ENCODE measurements at regions not wholly inside any gene's neighbourhood (a gene's known extent, or its start where the extent isn't known, plus 50 kb on each side); places are given as distances from the start of the nearest gene placed in this dataset.

DNA sequence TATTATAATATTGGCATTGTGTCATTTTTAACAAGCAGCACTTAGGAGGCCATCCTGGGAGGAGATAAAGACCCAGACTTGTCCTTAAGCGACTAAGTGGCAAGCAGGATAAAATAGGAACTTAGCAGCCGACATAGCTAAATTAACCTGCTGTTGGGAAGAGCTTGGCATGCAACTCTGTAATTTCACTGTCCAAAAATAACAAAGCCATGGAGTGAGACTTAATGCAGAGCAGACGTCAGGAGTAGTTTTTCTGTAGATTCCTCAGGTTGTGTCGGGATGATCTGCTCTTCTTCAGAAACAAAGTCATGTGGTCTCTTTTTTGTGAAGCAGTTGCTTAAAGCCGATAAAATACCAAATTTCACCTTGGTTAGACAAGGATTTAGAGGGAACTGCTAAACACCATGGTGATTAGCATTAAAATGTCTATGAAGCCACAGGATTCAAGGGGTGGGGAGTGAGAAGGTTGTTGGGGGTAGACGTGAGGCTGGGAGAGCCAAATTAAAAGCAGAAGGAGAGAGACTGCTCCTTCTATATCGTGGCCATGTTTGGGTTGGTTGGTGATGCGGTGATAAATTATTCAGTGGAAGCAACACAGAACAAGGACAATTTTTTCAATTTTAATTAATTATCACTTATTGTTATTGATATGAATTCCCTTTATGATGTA is 303.0 kb downstream of the CSNK1G3 start:
- no peak for DNase-seq (ENCODE audit: low read depth in 2 of 2)

DNA sequence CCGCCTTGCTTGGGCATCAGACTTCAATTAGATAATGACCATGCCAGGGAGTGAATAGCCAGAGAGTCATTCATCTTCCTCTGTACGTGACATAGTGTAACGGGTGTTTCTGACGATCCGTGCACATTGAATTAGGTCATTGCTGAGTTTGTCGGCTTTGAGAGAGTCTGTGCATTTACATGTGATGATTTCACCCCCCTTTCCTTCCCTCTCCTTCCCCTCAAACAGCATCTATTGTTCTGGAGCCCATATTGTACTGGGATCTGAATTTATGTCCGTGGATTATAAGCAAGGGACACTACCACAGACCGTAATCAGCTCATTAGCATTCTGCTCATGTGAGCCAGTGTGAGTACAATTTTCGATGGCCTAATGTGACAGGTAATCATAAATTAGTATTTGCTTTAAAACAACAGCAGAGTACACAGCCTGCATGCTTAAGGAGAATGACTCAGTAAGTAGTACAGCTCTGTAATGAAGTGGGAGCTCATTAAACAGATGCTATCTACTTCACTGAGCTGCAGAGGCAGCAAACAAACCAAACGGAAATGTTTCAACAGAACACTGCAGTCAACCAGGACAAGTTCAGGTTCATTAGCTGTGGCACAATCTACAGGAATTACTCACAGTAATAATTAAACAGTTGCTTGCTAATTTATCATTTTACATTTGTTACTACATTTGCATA is 302.1 kb downstream of the CSNK1G3 start:
- DNase-seq (ENCODE audit: low read depth in 2 of 2): no peak

DNA sequence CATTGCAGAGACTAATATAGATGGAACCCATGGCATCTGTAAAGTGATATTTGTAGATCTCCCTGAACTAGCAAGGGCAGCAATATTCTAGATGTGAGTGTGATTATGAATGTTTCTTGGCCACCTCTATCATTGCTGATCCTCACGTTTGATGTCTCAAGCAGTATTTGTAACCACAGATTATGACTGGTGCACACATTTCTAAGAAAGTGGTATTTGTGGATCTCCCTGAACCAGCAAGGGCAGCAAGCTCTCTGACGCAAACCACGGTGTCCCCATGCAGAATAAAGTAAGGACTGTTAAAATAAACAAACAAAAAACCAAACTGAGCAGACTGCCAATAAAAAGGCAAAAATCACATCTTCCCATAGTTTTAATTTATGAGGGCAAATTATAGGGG is 301.3 kb downstream of the CSNK1G3 start:
- no peak for DNase-seq (ENCODE audit: low read depth in 2 of 2)

DNA sequence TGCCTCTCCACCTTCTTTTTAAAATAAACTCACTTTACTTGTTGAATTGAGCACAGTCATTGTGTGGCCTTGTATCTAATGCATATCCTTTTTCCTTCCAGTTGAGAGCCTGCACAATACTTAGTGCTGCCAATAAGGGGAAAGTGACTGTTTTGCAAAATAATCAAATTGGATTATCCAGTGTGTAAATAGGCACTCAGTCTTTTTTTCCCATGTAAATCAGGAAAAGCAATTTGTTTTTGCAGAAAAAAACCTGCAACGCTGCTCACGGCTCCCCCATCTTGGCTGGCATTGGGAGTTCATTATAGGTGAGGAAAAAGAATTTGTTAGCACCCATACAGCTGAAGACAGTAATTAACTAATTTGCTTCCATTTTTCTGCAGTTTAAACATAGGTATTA is 299.9 kb downstream of the CSNK1G3 start:
- DNase-seq (ENCODE audit: low read depth in 2 of 2): no peak

DNA sequence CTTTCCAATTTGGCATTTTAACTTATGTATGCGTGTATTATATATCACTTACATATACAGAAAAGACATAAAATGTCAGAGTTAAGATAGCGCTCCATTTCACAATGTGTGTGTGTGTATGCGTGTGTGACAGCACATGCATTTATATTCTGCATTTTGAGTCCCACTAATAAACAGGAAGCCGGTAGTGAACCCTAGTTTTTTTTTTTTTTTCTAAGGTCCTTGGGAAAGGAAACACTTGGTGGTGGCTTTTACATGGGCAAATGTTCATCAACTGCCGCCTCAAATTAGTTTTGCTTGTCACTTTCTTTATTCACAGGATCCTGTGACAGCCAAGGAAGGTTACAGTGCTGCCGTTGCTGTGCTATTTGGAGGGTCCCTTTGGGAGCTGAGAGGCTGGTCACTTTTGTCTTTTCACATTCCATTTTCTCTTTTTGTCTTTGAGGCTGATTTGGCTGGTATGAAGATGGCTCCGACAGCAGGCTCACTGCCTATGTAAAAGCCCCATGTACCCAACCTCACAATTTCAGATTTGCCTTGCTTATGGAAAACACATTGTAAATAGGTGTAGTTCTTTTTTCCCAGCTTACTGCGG is 298.9 kb downstream of the CSNK1G3 start:
- DNase-seq (ENCODE audit: low read depth in 2 of 2): no peak

DNA sequence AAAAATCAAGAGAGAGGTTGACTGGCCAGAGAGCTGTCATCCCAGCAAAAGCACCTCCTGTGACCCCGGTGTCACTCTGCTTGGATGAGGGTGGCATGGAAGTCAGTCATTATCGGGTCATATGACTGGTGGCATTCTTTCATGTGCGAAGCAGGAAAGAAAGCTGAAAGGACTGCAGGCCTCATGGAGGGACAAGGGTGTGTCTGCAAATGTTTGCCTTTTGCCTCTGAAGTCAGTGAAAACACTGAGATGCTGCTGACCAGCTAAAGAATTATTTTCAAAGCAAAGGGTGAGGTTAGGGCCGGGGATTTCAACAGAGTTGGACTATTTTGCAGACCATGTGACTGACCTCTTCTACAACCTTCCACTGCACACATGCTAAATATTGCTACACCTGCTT is 298.3 kb downstream of the CSNK1G3 start:
- DNase-seq (ENCODE audit: low read depth in 2 of 2): no peak

DNA sequence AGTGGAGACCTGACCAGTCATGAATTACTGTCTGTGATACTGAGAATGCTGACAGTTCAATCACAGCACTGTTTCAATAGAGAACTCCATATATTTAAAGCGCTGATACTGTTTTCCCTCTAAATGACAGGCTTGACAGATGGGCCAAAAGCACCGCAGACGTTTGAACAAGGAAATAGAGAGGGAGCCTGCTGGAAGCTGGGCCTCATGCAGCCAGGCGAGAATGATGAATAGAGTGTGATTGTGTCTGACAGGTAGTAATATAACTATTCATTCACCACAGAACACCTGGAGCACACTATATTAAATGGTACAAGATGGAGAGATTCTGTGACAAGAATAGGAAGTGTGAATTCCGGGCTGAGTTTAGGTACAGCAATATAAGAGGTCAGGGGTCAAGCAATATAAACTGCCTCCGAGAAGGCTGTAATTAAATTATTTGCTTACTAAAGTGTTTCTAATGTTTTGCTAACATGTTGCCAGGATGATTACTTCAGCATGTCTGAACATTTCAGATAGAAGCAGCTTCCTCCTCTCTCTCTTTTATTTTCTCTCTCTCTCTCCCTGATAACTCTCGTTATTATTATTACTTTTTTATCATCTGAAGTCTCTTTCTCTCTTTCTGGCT is 297.7 kb downstream of the CSNK1G3 start:
- no peak for DNase-seq (ENCODE audit: low read depth in 2 of 2)

DNA sequence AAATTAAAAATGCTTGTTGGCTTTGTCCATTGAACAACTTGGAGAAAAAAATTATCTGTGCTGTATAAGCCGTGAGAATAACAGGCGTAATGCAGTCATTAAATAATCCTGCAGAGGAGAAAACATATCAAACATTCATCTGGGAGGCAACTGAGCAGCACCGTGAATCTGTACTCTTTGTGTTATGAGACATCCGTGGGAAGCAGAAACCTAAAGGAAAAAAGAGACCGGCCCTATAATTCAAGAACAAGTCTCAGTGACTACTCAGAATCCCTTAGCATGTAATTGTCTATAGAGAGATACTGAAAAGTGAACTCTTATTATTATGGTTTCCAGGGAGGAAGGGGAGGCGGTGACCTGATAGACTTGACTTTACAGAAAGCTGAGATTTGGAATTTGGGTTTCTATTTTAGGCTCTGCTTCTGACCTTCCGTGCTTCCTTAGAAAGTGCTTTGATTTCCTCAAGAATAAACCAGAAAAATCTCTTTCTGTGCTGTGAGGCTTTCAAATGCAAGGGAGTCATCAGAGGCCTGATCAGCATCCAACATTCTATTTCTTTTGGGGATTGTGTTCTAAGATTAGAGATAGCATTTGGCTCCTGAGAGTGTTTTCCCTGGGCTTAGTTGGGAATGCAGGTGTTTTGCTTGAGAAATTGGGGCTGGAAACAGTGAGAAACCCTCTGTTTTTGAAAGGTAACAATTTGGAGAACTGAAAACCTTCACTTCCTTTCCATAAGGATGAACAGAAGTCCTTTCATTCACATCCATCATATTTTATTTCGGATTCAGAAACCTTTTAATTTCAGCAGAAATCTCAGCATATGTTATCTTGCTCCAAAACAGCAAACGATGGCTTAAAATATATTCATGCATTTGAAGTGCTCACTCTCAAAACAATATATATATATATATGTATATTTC is 296.7 kb downstream of the CSNK1G3 start:
- no peak for DNase-seq (ENCODE audit: low read depth in 2 of 2)

DNA sequence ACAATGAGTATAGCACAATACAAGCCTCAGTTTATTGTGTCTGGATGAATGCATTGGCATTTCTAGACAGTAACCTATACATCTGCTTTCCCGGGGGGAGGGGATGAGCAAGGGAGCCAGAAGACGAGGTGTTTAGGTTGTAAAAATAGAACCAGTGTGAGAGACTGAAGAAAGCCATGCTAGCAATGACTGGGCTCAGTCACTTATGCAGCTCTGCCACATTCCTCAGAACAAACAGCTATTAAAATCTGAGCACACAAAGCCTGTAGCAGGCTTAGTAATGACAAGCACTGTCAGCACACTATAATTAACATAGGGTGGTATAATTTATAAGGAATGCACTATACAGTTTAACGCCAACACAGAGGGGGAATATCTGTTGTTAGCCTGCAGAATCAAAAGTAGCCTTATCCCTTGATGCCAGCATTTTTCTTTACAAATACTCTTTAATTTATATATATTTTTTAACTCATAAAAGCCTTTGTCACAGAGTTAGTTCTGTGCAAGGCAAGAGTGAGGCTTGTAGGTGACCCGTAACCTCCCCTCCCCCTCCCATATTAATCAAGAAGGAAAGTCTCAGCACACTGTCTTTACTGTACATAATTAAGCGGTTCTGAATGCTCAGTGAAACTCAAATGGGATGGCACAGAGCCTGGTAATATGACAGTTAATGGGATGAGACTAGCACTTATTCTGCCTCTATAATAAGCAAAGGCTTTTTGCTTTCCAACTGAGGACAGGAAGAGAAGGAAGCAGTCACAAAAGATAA is 295.4 kb downstream of the CSNK1G3 start:
- no peak for DNase-seq (ENCODE audit: low read depth in 2 of 2)

DNA sequence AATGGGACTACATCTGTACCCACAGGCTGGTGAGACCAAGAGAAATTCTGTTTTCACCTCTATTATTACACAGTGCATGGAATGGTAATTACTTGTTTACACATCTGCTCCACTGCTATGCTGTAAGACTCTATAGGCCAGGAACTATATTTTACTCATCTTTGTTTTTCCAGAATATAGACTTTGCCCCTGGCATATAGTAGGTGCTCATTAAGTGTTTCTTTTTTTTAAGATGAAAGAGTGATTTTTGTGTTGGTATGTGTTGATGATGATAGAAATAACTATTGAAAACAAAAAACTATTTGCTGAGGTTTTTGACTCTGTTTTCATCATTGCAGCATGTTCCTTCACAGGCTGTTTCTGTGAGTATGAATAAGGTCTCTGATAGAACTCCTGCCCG is 294.7 kb downstream of the CSNK1G3 start:
- no peak for DNase-seq (ENCODE audit: low read depth in 2 of 2)

DNA sequence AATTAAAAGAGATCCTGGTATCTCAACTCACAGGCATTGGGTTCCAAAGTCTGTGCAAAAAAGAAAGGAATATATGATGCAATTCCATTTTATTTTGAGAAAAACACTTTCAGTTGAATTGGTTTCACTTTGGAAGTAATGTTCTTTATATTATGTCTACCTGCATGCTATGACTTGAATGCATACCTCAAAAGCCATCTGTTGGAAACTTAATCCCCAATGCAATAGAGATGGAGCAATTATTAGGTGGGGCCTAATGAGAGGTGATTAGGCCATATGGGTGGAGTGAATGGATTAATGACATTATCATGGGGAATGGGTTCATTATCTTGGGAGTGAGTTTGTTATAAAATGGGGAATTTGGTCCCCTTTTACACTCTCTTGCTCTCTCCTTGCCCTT is 293.3 kb downstream of the CSNK1G3 start:
- no peak for DNase-seq (ENCODE audit: low read depth in 2 of 2)

DNA sequence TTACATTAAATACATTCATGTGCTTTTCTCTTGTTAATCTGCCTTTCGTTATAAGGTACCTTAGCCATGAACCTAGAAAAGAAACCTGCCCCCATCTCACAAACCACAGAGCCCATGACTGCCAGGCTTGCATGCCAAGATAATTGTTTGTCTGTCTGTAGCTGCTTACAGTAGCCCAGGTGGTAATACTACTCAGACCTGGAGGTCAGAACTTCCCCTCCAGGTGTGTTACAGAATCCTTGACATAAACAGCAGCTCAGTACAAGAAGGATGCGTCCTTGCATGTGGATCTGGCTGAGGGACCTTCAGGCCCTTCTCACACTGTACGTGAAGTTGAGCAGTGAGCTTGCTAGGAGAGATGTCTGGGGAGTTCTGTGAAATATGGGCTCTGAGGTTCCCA is 291.4 kb downstream of the CSNK1G3 start:
- DNase-seq (ENCODE audit: low read depth in 2 of 2): no peak

DNA sequence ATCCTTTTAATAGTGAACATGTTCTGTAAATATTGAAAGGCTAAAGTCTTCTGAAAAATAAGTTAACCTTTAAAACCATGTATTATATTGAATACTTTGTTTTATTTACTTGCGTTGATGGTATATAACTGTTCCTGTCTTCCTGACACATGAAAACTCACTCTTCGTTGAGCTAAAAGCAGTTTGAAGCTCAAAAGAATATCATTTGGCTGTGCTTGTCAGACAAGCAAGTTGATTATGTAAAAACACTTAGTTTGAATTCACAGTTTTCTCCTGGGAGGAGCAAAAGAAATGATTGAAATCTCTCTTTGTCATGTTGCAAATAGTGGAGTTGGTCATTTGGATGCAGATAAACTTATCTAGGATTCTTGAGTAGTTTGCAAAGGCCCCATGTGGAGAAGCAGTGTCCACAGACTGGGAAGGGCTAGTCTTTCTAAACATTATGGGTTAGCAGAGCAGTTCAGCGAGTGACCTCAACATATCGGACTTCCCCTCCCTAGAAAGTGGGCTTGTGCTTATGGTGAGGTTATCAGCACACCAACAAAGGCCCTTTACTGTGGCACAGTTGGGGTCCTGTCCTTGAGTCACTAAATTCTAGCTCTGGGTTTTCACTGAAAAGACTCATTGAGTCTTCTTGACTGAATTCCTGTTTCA is 290.4 kb downstream of the CSNK1G3 start:
- no peak for DNase-seq (ENCODE audit: low read depth in 2 of 2)

DNA sequence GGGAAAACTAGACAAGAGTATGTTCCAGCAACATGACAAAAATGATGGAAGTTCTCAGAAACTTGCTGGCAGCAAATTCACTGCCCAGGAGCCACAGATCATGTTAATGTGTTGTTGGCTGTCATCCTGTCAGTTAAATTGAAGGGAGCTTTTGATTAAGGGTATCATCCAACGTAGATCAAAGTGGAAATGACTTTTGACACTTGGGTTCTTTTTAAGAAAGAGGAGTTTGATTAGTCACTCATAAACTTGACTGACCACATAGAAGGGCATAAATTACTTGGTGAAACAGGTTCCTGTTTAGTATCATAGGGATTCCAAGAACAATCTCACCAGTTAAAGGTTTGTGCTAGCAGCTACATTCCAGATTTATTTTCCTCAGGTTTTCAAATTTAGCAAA is 288.7 kb downstream of the CSNK1G3 start:
- no peak for DNase-seq (ENCODE audit: low read depth in 2 of 2)

DNA sequence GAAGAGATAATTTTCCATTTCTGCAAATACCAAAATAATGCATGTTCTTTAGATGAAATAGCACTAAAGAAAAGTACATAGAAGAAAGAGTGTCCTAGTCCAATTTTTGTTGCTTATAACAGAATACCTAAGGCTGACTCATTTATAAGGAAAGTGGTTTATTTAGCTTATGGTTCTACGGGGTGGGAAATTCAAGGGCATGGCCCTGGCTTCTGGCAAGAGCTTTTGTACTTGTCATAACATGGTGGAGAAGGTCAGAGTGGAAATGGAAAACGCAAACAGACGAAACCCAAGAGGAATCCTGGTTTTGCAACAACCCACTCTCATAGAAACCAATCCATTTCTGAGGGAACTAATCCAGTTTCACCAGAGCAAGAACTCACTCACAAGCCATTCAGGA is 283.7 kb downstream of the CSNK1G3 start:
- no peak for DNase-seq (ENCODE audit: low read depth in 2 of 2)

DNA sequence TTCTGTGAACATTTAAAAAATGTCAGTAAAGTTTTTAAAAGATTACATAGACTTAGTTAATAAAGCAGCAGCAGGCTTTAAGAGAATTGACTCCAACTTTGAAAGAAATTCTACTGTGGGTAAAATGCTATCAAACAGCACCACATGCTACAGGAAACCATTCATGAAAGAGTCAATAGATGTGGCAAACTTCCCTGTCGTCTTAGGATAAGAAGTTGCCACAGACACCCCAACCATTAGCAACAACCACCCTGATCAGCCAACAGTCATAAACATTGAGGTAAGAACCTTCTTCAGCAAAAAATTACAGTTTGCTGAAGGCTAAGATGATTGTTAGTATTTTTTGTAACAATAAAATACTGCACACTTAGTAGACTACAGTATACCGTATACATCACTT is 278.2 kb downstream of the CSNK1G3 start:
- no peak for DNase-seq (ENCODE audit: low read depth in 2 of 2)

DNA sequence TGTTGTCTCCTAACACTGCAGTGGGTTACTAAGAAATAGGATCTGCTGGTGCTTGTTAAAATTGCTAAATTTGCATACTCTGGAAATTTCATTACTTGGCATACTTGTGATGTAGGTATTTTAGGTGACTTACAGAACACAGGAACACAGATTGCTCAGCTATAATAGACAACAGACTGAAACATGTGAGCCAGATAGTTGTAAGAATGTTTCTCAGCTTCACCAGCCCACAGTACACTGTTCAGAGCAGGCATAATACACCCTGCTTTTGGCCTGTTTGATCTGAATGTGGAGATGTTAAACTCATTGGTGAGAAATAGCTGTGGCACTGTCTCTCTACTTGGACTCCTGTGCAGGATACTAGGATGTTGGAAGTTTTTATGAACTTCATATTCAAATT is 275.7 kb downstream of the CSNK1G3 start:
- no peak for DNase-seq (ENCODE audit: low read depth in 2 of 2)

DNA sequence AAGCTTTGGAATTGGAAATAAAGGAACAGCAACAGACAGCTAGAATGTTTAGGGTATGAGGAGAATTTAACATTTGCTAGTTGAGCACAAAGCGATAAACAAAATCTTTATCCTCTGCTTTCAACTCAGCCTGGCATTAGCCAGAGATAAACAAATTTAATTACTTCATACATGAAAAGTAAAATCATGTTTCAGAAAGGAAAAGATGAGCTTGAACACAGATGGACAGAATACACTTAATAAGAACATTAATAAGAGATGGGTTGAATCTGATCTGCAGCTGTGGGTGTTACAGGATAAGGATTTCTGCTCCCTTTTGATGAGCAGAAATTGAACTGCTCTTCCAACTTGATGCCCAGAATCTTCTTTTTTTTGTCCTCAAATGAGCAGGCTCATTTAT is 275.2 kb downstream of the CSNK1G3 start:
- no peak for DNase-seq (ENCODE audit: low read depth in 2 of 2)

DNA sequence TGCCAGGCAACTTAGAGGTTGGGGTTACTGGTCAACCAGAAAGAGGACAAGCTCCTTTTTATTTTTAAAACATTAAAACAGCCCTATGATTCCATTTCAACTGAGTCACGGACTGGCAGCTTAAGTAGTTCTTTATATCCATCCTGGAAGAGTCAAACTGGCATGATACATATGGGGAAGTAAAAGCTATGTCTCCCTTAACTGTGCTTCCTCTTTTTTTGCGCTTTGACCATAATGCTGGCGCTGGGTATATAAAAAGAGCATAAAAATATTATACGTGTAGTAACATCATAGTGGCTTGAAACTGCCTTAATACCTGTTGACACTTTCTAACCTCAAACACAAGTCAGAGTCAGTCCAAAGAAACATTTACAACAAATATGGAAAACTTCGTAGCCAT is 274.4 kb downstream of the CSNK1G3 start:
- no peak for DNase-seq (ENCODE audit: low read depth in 2 of 2)

All from stimulated activated CD8-positive, alpha-beta memory T cell treated with anti-CD3 and anti-CD28 coated beads, Interleukin-2, amount 100 ng/mL, for 48 hours (primary cell).